DMS53 treated with DMSO at 0.1 percent for 48 hours (cell line): ENCODE measurements at regions not wholly inside any gene's neighbourhood (a gene's known extent, or its start where the extent isn't known, plus 50 kb on each side); places are given as distances from the start of the nearest gene placed in this dataset.
A peak's percentile ranks its signal among the peaks of the same experiment; 100 is the strongest.

ENCODE experiments used
- DNase-seq: peaks from one replicate; lab custom pipeline; 2025; ENCODE audit not compliant: unreplicated experiment; lab: John Stamatoyannopoulos, UW

GRCh38 chr13:22114630-22115311, 443.9 kb downstream of the FGF9 start:
- no peak for DNase-seq

GRCh38 chr13:22118158-22118557, 447.3 kb downstream of the FGF9 start:
- DNase-seq: no peak

- no peak for DNase-seq
These were observed 449.8 kb downstream of the FGF9 start for GRCh38 chr13:22120646-22121045.

GRCh38 chr13:22121146-22121739, 450.4 kb downstream of the FGF9 start:
- no peak for DNase-seq

GRCh38 chr13:22126433-22127021, 455.7 kb downstream of the FGF9 start:
- DNase-seq: no peak

GRCh38 chr13:22127277-22128164, 456.6 kb downstream of the FGF9 start:
- DNase-seq: no peak

- no peak for DNase-seq
These were observed 457.9 kb downstream of the FGF9 start for GRCh38 chr13:22128441-22129408.

- DNase-seq: no peak
These were observed 459.4 kb downstream of the FGF9 start for GRCh38 chr13:22130254-22130653.

GRCh38 chr13:22134261-22134660, 463.4 kb downstream of the FGF9 start:
- no peak for DNase-seq

- DNase-seq: no peak
These were observed 464.6 kb downstream of the FGF9 start for GRCh38 chr13:22135446-22135845.

- DNase-seq: no peak
These were observed 466.6 kb downstream of the FGF9 start for GRCh38 chr13:22137361-22138050.

- DNase-seq: no peak
These were observed 468.1 kb downstream of the FGF9 start for GRCh38 chr13:22138947-22139346.

GRCh38 chr13:22141716-22142115, 470.8 kb downstream of the FGF9 start:
- DNase-seq: no peak

GRCh38 chr13:22143671-22144070, 472.8 kb downstream of the FGF9 start:
- peak; percentile 4 for DNase-seq

- DNase-seq: no peak
These were observed 473.9 kb downstream of the FGF9 start for GRCh38 chr13:22144806-22145205.

- no peak for DNase-seq
These were observed 477.3 kb downstream of the FGF9 start for GRCh38 chr13:22148187-22148586.

GRCh38 chr13:22152751-22153150, 481.9 kb downstream of the FGF9 start:
- no peak for DNase-seq

- DNase-seq: no peak
These were observed 483.2 kb downstream of the FGF9 start for GRCh38 chr13:22154041-22154440.

- DNase-seq: no peak
These were observed 491.0 kb downstream of the FGF9 start for GRCh38 chr13:22161871-22162270.

GRCh38 chr13:22162889-22163288, 492.0 kb downstream of the FGF9 start:
- no peak for DNase-seq
